ENCODE measurements at regions not wholly inside any gene's neighbourhood (a gene's known extent, or its start where the extent isn't known, plus 50 kb on each side); places are given as distances from the start of the nearest gene placed in this dataset.
A peak's percentile ranks its signal among the peaks of the same experiment; 100 is the strongest.

- no peak for DNase-seq
- Histone ChIP-seq H3K9me3 (ENCODE audit: control insufficient read depth, low read length) (peaks cover 3% of the 10 kb centered on the region), H3K36me3 (ENCODE audit: control insufficient read depth in 1 of 2, insufficient read depth in 2 of 2, low read length in 1 of 2) (no peaks in the 10 kb centered on the region), H3K4me1 (ENCODE audit: control insufficient read depth in 1 of 2, insufficient read depth in 2 of 2, low read length in 2 of 2) (no peaks in the 10 kb centered on the region), H3K4me3 (ENCODE audit: low read length in 2 of 2) (no peak overlapping the region), H3K27ac (ENCODE audit: low read depth in 1 of 2, low read length in 2 of 2) (no peak overlapping the region), H3K27me3 (ENCODE audit: control insufficient read depth in 1 of 2, insufficient read depth in 2 of 2, low read length in 1 of 2) (no peaks in the 10 kb centered on the region)
- WGBS, 2 donors: 70 to 78% methylated on average over 5 of the region's 5 CpGs
- intact Hi-C loops (cut with DNase I): loop anchor here in 1 of 2 donors (10.0 kb wide), 1 partner anchor 246 kb away; the partner anchor contains the start of gene HMX3
- ATAC-seq (ENCODE audit: low FRiP score): no peak
Measured at GRCh38 chr10:123381224-123381623, 227.0 kb downstream of the BUB3 start.

- peaks cover 3% of the 10 kb centered on the region for H3K9me3 ChIP-seq (ENCODE audit: control insufficient read depth, low read length)
Measured at GRCh38 chr10:123382491-123382890, 228.3 kb downstream of the BUB3 start.

GRCh38 chr10:123385508-123386080, 231.4 kb downstream of the BUB3 start:
- no peaks in the 10 kb centered on the region for H3K36me3 ChIP-seq (ENCODE audit: control insufficient read depth in 1 of 2, insufficient read depth in 2 of 2, low read length in 1 of 2)
- ATAC-seq (ENCODE audit: low FRiP score) (no peak), DNase-seq (no peak)
- no peaks in the 10 kb centered on the region for H3K4me1 ChIP-seq (ENCODE audit: control insufficient read depth in 1 of 2, insufficient read depth in 2 of 2, low read length in 2 of 2)
- 91% methylated on average over 2 of the region's 2 CpGs for WGBS, 2 donors
- intact Hi-C loops (cut with DNase I): loop anchor here in 1 of 2 donors (10.0 kb wide), 1 partner anchor 251 kb away; the partner anchor contains the start of gene HMX3
- no peak overlapping the region for H3K4me3 ChIP-seq (ENCODE audit: low read length in 2 of 2)
- H3K9me3 ChIP-seq (ENCODE audit: control insufficient read depth, low read length): peaks cover 3% of the 10 kb centered on the region
- no peaks in the 10 kb centered on the region for H3K27me3 ChIP-seq (ENCODE audit: control insufficient read depth in 1 of 2, insufficient read depth in 2 of 2, low read length in 1 of 2)
- H3K27ac ChIP-seq (ENCODE audit: low read depth in 1 of 2, low read length in 2 of 2): no peak overlapping the region

More at GRCh38 chr10:123382491-123382890, 228.3 kb downstream of the BUB3 start:
- H3K4me1 ChIP-seq (ENCODE audit: control insufficient read depth in 1 of 2, insufficient read depth in 2 of 2, low read length in 2 of 2): no peaks in the 10 kb centered on the region
- H3K4me3 ChIP-seq (ENCODE audit: low read length in 2 of 2): no peak overlapping the region
- intact Hi-C loops (cut with DNase I): loop anchor here in 1 of 2 donors (10.0 kb wide), 1 partner anchor 248 kb away; the partner anchor contains the start of gene HMX3
- no peak for ATAC-seq (ENCODE audit: low FRiP score)
- no peaks in the 10 kb centered on the region for H3K36me3 ChIP-seq (ENCODE audit: control insufficient read depth in 1 of 2, insufficient read depth in 2 of 2, low read length in 1 of 2)
- no peaks in the 10 kb centered on the region for H3K27me3 ChIP-seq (ENCODE audit: control insufficient read depth in 1 of 2, insufficient read depth in 2 of 2, low read length in 1 of 2)
- 82% methylated on average over 4 of the region's 4 CpGs for WGBS, 2 donors
- no peak overlapping the region for H3K27ac ChIP-seq (ENCODE audit: low read depth in 1 of 2, low read length in 2 of 2)
- no peak for DNase-seq

GRCh38 chr10:123389520-123389919, 235.3 kb downstream of the BUB3 start:
- intact Hi-C loops (cut with DNase I): loop anchor here in 1 of 2 donors (10.0 kb wide), 1 partner anchor 255 kb away; the partner anchor contains the start of gene HMX3
- no peaks in the 10 kb centered on the region for H3K36me3 ChIP-seq (ENCODE audit: control insufficient read depth in 1 of 2, insufficient read depth in 2 of 2, low read length in 1 of 2)
- peaks cover 3% of the 10 kb centered on the region for H3K9me3 ChIP-seq (ENCODE audit: control insufficient read depth, low read length)
- ATAC-seq (ENCODE audit: low FRiP score): no peak
- no peaks in the 10 kb centered on the region for H3K27me3 ChIP-seq (ENCODE audit: control insufficient read depth in 1 of 2, insufficient read depth in 2 of 2, low read length in 1 of 2)
- WGBS, 2 donors: 81 to 85% methylated on average over 2 of the region's 2 CpGs
- DNase-seq: no peak
- H3K4me1 ChIP-seq (ENCODE audit: control insufficient read depth in 1 of 2, insufficient read depth in 2 of 2, low read length in 2 of 2): no peaks in the 10 kb centered on the region
- no peak overlapping the region for H3K27ac ChIP-seq (ENCODE audit: low read depth in 1 of 2, low read length in 2 of 2)
- H3K4me3 ChIP-seq (ENCODE audit: low read length in 2 of 2): no peak overlapping the region

- Histone ChIP-seq H3K27ac (ENCODE audit: low read depth in 1 of 2, low read length in 2 of 2) (no peak overlapping the region), H3K9me3 (ENCODE audit: control insufficient read depth, low read length) (peaks cover 5% of the 10 kb centered on the region), H3K27me3 (ENCODE audit: control insufficient read depth in 1 of 2, insufficient read depth in 2 of 2, low read length in 1 of 2) (no peaks in the 10 kb centered on the region), H3K4me3 (ENCODE audit: low read length in 2 of 2) (no peak overlapping the region), H3K4me1 (ENCODE audit: control insufficient read depth in 1 of 2, insufficient read depth in 2 of 2, low read length in 2 of 2) (no peaks in the 10 kb centered on the region), H3K36me3 (ENCODE audit: control insufficient read depth in 1 of 2, insufficient read depth in 2 of 2, low read length in 1 of 2) (no peaks in the 10 kb centered on the region)
- DNase-seq (no peak), ATAC-seq (ENCODE audit: low FRiP score) (no peak)
- intact Hi-C loops (cut with DNase I): no loop called here
- WGBS, 2 donors: 81 to 89% methylated on average over 4 of the region's 4 CpGs
Measured at GRCh38 chr10:123390332-123390731, 236.1 kb downstream of the BUB3 start.

- Histone ChIP-seq H3K27me3 (ENCODE audit: control insufficient read depth in 1 of 2, insufficient read depth in 2 of 2, low read length in 1 of 2) (no peaks in the 10 kb centered on the region), H3K4me3 (ENCODE audit: low read length in 2 of 2) (no peak overlapping the region), H3K9me3 (ENCODE audit: control insufficient read depth, low read length) (peaks cover 2% of the 10 kb centered on the region), H3K27ac (ENCODE audit: low read depth in 1 of 2, low read length in 2 of 2) (no peak overlapping the region), H3K4me1 (ENCODE audit: control insufficient read depth in 1 of 2, insufficient read depth in 2 of 2, low read length in 2 of 2) (no peaks in the 10 kb centered on the region), H3K36me3 (ENCODE audit: control insufficient read depth in 1 of 2, insufficient read depth in 2 of 2, low read length in 1 of 2) (no peaks in the 10 kb centered on the region)
- DNase-seq: no peak
- WGBS, 2 donors: 81 to 83% methylated on average over 9 of the region's 9 CpGs
- no peak for ATAC-seq (ENCODE audit: low FRiP score)
- intact Hi-C loops (cut with DNase I): no loop called here
Measured at GRCh38 chr10:123390874-123391273, 236.7 kb downstream of the BUB3 start.

GRCh38 chr10:123391275-123392028, 237.2 kb downstream of the BUB3 start:
- Histone ChIP-seq H3K36me3 (ENCODE audit: control insufficient read depth in 1 of 2, insufficient read depth in 2 of 2, low read length in 1 of 2) (no peaks in the 10 kb centered on the region), H3K27me3 (ENCODE audit: control insufficient read depth in 1 of 2, insufficient read depth in 2 of 2, low read length in 1 of 2) (no peaks in the 10 kb centered on the region), H3K4me1 (ENCODE audit: control insufficient read depth in 1 of 2, insufficient read depth in 2 of 2, low read length in 2 of 2) (no peaks in the 10 kb centered on the region), H3K4me3 (ENCODE audit: low read length in 2 of 2) (no peak overlapping the region), H3K27ac (ENCODE audit: low read depth in 1 of 2, low read length in 2 of 2) (no peak overlapping the region), H3K9me3 (ENCODE audit: control insufficient read depth, low read length) (peaks cover 2% of the 10 kb centered on the region)
- DNase-seq (no peak), ATAC-seq (ENCODE audit: low FRiP score) (peak; percentile 43)
- WGBS, 2 donors: 62 to 63% methylated on average over 15 of the region's 15 CpGs
- intact Hi-C loops (cut with DNase I): no loop called here

- Histone ChIP-seq H3K4me1 (ENCODE audit: control insufficient read depth in 1 of 2, insufficient read depth in 2 of 2, low read length in 2 of 2) (no peaks in the 10 kb centered on the region), H3K27me3 (ENCODE audit: control insufficient read depth in 1 of 2, insufficient read depth in 2 of 2, low read length in 1 of 2) (no peaks in the 10 kb centered on the region), H3K9me3 (ENCODE audit: control insufficient read depth, low read length) (peaks cover 2% of the 10 kb centered on the region), H3K4me3 (ENCODE audit: low read length in 2 of 2) (no peak overlapping the region), H3K27ac (ENCODE audit: low read depth in 1 of 2, low read length in 2 of 2) (no peak overlapping the region), H3K36me3 (ENCODE audit: control insufficient read depth in 1 of 2, insufficient read depth in 2 of 2, low read length in 1 of 2) (no peaks in the 10 kb centered on the region)
- 61 to 64% methylated on average over 6 of the region's 6 CpGs for WGBS, 2 donors
- intact Hi-C loops (cut with DNase I): no loop called here
- DNase-seq (no peak), ATAC-seq (ENCODE audit: low FRiP score) (no peak)
Measured at GRCh38 chr10:123392182-123392963, 238.2 kb downstream of the BUB3 start.
